Left renal cortex interstitium (tissue), 4 donors: ENCODE measurements at regions not wholly inside any gene's neighbourhood (a gene's known extent, or its start where the extent isn't known, plus 50 kb on each side); places are given as distances from the start of the nearest gene placed in this dataset.

Experiments used
- DNase-seq, 4 donors: peaks; one replicate each; pipeline ENCODE4 v3.0.0-alpha.2; 2013; ENCODE audit warnings: low read depth in 4 of 4, low spot score in 2 of 4, missing footprints in 1 of 4

DNA sequence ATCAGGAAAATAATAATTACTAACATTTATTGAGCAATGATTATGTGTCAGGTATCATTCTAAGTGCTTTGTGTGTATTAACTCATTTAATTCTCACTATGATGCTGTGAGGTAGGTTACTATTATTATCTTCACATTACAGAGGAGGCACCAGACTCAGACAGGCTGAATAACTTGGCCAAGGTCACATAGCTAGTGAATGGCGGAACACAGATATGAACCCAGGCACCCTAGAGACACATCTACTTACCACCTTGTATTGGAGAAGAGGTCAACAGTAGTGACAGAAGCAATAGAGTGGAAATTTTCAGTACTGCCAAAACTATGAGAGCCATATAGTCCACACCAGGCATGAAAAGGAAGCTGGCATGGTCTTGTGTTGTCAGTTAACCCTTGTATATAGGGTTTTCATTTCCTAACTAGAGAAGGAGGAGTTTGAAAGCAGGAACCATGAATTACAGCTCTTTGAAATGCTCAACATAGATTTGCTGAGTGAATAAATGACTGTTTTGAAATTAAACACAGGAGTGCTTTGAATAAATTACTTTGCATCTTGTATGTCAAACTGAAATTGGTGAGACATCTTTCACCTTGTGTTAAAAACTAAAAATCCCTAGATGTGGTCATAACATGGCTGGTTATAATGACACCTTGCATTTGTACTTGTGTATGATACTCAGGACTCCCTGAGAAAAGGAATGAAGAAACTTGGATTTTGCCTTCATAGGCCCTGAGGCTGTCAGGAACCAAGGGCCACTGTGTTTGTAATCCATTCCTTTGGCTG is 71.8 kb downstream of the RTL9 start:
- no peak for DNase-seq

DNA sequence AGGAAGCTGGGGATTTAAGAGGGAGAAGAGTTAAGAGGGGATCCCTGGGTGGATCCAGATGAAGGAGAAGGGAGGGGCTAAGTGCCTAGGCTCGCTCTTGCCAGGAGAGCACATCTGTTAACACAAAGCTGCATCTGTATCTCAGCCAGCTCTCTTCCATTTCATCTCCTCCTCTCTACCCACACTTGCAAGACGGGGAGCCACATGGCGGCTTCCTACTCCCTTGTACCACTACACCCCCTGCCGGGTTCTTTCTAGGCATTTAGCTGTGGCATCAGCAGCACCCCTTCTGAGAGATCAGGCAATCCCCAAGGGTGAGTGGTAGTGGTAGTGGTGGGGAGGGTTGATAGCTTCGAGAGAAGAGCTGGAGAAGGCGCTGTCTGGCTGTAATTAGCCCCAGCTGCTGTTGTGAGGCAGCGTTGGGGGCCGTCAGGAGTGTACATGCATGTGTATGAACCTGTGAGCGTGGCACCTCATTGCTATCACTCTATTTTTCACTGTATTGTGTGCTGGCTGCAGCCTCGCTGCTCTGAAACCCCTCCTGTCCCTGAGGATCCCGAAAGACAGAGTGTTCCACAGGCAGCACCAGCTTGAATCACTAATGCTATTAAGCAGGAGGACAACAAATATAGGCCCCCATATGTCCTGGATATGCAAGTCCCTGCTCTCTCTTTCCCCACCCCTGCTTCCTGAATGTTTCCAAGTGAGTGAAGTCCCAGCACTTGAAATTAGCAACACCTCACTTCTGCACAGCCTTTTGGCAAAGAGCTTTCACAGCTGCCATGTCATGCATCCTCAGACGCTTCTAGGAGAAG is 73.7 kb downstream of the RTL9 start:
- no peak for DNase-seq

DNA sequence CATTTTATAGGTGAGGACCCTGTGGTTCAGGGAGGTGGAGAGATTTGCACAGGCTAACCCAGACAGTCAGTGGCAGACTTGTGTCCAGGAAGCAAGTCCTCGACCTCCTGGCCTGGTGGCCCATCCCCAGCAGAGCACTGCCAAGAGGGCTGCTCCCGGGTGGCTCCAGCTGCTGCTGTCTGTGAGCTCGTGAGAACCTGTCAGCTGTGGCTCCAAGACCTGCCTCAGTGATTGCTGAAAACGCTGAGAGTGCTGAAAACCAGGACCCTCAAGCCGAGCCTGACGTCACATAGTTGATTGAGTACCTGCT is 74.2 kb downstream of the RTL9 start:
- DNase-seq = no peak

DNA sequence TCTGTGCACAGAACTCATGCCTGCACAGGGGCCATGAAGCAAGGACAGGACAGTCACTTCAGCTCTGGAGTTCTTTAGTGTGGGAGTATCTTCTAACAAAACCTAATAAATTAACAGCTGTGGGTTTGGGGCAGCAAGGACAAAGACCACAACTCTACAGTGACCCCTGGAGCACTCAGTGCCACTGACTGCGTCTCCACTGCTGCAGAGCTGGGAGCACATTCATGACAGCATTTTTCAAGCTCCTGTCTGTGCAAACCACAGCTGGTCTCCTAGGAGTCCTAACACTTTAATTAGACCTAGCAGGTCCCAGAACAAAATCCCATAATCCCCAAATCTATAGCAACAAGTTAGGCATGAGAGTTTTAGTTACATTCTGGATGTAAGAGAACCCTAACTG is 76.5 kb downstream of the RTL9 start:
- no peak for DNase-seq

DNA sequence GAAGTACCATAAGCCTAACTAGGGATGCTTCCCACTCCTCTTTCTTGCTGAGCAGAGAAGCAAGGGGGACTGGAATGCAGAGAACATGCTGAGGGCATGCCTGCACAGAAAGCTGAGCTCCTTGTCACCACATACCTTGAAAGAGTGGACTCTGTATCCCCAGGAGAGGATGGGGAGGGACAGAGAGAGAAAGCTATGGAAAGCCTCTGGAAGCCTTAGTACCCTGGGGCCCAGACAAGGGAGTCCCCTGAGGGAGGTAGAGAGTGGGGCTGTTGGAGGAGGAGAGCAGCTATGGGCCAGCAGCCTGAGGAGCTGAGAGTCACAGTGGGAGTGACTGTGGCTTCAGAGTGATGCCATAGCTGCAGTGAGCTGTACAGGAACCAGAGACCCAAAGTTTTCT is 77.9 kb downstream of the RTL9 start:
- DNase-seq = no peak

DNA sequence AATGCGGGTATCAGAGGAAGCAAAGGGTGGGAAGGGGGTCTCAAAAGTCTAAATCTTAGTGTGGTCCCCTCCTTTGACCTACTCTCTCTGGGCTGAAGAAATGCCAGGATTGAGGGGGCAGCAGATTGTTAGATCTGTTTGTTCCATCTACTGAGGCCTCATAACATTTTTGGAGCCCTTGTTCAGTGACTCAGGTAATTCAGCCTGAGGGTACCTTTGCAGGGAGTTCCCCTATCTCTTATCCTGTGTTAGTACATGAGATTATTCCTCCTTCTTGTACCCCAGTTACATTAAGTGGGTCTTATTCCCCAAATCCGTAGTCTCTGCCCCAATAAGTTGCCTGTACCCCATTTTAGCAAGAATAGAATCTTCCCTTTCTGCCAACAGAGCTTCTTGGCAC is 79.0 kb downstream of the RTL9 start:
- no peak for DNase-seq

DNA sequence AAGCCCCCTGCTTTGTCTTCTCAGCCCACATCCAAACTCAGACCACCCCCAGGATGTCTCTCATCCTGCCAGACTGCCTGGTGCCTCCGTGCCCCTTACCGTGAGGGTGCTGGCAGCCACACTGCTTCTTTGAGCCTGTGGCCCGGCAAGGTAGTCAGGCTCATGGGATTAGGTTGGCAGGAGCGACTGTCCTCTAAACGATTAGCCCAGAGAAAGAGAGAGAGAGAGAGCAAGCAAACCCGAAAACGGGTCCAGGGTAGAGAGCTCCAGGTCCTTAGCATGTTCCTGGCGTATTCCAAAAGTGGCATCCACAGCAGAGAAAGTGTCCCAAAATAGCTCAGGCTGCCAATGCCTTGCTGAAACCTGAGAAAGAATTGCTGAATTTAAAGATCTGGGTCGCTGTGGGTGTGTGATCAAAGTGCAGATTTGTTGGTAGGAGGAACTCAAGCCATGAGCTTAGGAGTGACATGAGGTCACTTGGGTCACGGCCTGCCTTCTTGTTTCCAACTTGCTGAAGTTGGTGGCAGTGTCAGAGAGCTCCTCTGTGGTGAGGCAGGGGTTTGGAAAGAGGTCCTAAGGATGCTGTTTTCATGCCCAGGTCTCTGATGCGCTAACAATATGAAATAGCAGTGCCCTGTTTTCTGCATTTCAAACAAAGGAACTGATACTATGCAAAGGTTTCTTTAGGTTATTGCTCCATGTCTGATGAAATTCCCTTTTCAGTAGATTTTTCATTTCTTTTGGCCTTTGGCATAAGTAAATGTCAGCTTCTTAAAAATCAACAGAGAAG is 81.6 kb downstream of the RTL9 start:
- no peak for DNase-seq

DNA sequence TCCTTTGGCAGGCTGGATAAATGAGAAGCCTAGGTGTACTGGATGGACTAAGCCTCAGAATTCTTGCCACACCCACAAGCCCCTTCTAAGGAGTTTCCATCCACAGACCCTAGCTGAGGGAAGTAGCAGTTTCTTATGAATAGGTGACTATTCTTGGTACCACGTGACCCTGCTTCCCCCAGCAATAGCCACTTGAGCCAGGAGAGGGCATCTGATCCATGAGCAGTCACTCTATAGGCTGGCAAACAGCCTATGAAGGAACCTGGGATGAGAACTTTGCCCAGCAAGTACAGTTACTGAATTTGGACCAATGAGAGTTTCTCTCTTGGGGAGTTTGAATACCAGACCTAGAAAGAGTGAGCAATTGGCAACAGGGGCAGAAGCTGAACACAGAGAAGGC is 84.0 kb downstream of the RTL9 start:
- no peak for DNase-seq

DNA sequence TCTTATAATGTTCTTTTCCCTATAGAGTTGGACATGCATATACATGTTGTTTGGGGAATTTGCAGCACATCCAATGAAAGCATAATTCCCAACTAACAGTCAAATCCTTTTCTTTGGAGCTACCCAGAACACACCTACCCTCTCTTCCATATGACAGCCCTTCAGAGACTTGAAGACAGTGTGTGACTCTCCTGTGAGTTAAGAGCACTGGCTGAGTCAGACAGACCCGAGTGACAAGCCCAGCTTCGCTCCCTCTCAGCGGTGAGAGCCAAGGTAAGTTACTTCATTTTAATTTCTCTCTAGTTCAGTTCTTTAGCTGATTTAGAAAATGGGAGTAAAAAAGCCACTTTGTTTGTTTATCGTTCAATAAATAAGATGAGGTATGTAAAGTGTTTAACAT is 86.3 kb downstream of the RTL9 start:
- no peak for DNase-seq

DNA sequence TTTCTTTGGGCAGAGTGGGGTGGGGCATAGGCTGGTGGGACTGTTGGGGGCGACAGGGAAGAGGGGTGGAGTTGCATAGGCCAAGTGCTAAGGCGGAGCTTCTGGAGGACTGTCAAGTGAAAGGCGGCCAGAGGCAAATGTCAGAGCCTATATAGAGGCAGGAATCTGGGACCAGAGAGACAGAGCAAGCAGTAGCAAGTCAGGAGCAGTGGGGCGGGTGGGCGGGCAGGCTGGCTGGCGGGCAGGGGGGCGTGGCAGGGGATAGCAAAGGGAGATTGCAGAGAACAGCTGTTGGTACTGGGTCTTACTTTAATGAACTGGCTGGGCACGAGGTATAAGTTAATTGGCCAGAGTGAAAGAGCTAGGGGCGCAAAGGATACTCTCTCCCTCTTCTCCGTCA is 89.8 kb downstream of the RTL9 start:
- DNase-seq = no peak

DNA sequence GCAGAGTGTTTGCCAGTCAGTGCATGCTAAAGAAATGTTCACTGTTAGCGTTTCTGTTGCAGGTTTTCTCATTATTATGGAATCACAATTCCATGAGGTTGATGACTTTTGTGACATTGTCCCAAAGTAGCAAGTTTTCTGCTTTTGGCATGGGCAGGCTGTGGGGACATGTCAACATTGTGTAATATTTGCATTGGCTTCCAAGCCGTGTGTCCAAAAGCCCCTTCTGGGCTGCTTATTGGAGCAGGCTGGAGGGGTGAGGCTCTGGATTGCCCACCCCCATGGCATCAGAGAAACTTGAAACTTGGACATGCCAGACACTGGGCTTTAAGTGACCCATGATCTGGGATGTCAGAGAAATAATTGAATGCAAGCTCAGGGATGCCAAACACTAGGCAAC is 90.7 kb downstream of the RTL9 start:
- DNase-seq = no peak

DNA sequence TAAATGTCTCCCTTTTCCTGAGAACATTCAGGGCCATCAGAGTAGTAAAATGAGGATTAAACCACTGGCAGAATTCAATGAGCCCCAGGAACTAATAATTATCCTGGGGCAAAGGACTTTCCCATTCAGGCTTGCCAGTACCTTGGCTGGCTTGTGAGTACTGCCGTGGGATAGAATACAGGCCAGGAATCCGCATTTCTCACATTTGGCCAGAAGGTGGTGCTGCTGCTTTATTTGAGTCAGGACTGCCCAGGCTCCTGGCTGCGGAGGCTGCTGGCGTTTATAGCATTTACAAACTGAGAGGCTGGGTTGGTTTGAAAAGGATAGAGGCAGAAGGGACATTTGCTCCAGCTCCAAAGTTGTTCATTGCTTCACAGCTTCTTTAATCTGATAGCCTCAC is 91.4 kb downstream of the RTL9 start:
- peak in 2 of 4 donors; percentile 37 to 68 for DNase-seq

DNA sequence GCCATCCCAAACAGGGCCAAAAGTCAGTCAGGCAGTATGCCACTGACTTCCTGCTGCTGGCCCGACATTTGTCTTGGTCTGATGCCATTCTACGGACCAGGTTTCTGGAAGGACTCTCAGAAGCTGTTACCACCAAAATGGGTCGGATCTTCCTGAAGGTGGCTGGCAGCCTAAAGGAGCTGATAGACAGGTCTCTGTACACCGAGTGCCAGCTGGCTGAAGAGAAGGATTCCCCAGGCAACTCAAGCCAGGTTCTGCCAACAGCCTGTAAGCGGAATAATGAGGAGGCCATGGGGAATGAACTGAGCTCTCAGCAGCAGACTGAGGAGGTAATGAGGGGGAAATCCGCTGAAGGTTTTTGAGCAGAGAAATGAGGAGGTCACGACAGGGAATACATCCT is 95.7 kb downstream of the RTL9 start:
- DNase-seq = no peak

DNA sequence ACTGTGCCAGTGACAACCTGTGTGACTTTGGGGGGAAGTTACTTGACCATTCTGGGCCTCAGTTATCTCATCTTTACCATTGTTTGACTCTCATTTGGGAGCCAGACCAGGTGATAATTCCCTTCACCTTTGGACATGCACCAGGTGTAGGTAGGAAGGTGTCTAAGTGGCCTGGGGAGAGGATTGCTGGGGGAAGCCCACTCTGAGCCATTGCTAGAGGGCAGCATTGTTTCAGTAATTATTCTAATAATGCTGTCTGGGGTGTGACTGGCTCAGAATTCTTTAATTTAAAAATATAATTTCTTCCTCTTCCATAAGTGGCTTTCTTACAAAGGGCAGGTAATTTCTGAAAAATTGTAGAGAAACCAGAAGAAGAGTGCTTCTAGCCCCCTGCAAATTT is 104.3 kb downstream of the RTL9 start:
- no peak for DNase-seq

DNA sequence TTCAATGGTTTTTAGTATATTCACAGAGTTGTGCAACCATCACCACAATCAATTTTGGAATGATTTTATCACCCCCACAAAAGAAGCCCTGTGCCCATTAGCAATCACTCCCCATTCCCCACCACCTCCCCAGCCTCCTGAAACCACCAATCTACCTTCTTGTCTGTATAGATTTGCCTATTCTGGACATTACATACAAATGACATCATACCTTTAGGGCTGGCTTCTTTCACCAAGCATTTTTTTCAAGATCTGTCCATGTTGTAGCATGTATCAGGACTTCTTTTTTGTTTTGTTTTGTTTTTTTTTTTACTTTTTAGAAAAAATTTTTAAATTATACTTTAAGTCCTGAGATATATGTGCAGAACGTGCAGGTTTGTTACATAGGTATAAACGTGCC is 108.1 kb downstream of the RTL9 start:
- no peak for DNase-seq

DNA sequence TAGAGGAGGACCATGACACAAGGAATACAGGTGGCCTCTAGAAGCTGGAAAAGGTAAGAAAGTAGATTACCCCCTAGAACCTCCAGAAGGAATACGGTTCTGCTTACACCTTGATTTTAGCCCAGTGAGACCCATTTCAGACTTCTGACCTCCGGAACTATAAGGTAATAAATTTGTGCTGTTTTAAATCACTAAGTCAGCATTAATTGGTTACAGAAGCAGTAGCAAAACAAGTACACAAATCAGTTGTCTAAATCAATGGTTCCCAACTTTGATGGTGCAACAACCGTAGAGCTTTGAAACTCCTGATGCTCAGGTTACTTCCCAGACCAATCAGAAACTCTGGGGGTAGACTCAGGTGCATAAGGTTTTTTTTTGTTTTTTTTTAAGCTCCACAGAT is 113.6 kb downstream of the RTL9 start:
- no peak for DNase-seq

DNA sequence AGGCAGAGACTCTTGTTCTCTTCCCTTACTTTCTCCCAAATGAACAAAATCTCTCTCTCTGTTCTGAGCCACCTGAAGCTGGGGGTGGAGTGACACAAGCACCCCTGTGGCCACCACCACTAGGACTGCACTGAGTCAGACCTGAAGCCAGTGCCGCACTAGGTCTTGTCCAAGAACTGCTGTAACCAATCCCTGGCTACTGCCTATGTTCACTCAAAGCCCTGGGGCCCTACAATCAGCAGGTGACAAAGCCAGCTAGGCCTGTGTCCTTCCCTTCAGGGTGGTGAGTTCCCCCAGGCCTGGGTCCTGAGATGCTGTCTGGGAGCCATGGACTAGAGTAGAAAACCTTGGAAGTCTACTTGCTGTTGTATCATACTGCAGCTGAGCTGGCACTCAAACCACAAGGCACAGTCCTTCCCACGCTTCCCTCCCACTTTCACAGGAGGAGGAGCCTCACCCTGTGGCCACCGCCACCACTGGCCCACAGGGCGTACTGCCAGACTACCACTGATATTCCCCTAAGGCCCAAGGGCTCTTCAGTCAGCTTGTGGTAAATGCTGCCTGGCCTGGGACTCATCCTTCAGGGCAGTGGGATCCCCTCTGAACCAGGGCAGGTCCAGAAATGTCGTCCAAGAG is 119.1 kb downstream of the RTL9 start:
- no peak for DNase-seq

DNA sequence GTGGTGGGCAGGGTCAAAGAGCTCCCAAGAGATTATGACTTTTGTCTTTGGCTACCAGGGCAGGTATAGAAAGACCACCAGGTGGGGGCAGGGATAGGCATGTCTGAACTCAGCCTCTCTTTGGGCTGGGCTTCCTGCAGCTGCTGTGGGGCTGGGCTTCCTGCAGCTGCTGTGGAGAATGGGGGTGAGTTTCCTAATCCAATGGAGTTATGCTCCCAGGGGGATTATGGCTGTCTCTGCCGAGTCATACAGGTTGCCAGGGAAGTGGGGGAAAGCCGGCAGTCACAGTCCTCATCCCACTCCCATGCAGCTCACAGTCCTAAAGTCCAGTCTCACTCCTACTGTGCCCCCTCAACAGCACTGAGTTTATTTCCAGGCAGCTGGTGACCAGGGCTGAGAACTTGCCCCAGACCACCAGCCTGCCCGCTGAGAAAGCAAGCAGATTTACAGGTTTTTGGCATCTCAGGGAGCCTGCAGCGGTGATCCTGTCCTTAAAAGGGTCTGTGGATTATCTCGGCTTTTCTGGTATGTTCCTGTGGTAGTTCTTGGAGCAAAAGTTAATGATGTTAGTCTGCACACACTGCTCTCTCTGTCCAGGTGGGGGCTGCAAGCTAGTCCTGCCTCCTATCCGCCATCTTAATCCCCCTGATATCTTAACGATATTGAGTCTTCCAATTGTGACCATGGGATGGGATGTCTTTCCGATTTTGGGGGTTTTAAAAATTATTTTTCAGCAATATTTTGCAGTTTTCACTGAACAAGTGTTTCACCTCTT is 133.4 kb downstream of the RTL9 start:
- no peak for DNase-seq

DNA sequence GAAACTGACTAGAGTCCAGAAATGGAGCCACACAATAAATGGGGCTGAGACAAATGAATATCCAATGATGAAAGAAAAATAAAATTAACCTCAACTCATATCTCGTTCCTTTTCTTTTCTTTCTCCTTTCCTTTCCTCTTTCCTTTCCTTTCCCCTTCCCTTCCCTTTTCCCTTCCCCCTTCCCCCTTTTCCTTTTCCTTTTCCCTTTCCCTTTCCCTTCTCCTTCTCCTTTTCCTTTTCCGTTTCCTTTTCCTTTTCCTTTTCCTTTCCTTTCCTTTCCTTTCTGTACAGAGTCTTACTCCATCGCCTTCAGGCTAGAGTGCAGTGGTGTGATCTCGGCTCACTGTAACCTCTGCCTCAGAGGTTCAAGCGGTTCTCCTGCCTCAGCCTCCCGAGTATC is 146.3 kb downstream of the RTL9 start:
- no peak for DNase-seq

DNA sequence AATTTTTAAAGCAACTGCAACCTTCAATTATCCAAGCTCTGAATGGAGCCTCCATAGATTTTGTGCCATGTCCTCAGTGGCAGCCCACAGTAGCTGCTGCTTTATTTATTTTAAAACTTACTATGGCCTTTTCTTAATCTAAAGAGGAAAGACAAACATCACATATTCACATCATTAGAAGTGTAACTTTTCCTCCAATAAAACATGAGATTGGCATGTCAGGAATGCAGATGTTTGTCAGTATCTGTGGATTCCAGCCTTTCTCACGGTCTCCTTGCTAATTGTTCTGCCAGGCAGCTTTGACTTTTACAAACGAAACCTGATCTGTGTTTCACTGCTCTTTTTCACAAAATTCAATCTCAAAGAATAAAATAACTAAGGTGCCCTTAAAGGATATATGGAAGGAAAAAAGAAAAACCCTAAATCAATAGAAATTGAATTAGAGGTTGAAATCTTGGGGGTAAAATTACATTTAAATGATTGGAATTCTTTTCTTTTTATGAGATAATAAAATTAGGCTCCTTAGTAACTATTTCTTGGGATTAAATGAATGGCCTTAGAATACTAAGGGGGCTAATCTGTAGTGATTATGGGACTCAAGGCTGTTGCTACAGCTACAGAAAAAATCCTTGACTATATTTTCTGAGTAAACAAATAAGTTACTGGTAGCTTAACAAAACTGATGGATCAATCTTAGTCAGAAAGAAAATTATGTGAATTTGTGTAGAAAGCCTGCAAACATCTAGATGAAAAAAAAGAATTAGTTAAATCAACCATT is 151.3 kb downstream of the RTL9 start:
- DNase-seq = no peak
